GM19324 (cell line): ENCODE measurements at regions not wholly inside any gene's neighbourhood (a gene's known extent, or its start where the extent isn't known, plus 50 kb on each side); places are given as distances from the start of the nearest gene placed in this dataset.

ENCODE experiments used
- ATAC-seq: cut with Tn5 transposase; IDR thresholded peaks from one replicate; pipeline ENCODE4 v1.9.1; 2021; ENCODE audit warnings: mild to moderate bottlenecking, moderate library complexity; ENCODE audit not compliant: unreplicated experiment, low FRiP score

- no peak for ATAC-seq
Observed at GRCh38 chr5:52388349-52388748, 399.4 kb upstream of the ITGA1 start.

- ATAC-seq, result no peak
Observed at GRCh38 chr5:52392321-52392720, 395.4 kb upstream of the ITGA1 start.

GRCh38 chr5:52409835-52410234, 377.9 kb upstream of the ITGA1 start:
- no peak for ATAC-seq

- ATAC-seq, result no peak
Observed at GRCh38 chr5:52419357-52419756, 368.4 kb upstream of the ITGA1 start.

- ATAC-seq, result no peak
Observed at GRCh38 chr5:52427615-52428014, 360.1 kb upstream of the ITGA1 start.

GRCh38 chr5:52428977-52429489, 358.7 kb upstream of the ITGA1 start:
- ATAC-seq, result no peak

GRCh38 chr5:52441768-52442167, 345.9 kb upstream of the ITGA1 start:
- no peak for ATAC-seq

GRCh38 chr5:52443187-52443586, 344.5 kb upstream of the ITGA1 start:
- ATAC-seq, result no peak

GRCh38 chr5:52448111-52448510, 339.6 kb upstream of the ITGA1 start:
- no peak for ATAC-seq

- no peak for ATAC-seq
Observed at GRCh38 chr5:52449516-52449915, 338.2 kb upstream of the ITGA1 start.

- no peak for ATAC-seq
Observed at GRCh38 chr5:52452098-52452497, 335.6 kb upstream of the ITGA1 start.

- no peak for ATAC-seq
Observed at GRCh38 chr5:52453176-52453575, 334.5 kb upstream of the ITGA1 start.

- ATAC-seq, result no peak
Observed at GRCh38 chr5:52455920-52456319, 331.8 kb upstream of the ITGA1 start.

- ATAC-seq, result no peak
Observed at GRCh38 chr5:52457810-52458209, 329.9 kb upstream of the ITGA1 start.

GRCh38 chr5:52466113-52466512, 321.6 kb upstream of the ITGA1 start:
- ATAC-seq, result no peak

GRCh38 chr5:52466749-52467520, 320.8 kb upstream of the ITGA1 start:
- ATAC-seq, result no peak

GRCh38 chr5:52468976-52469375, 318.7 kb upstream of the ITGA1 start:
- no peak for ATAC-seq

- ATAC-seq, result peak; percentile 85
Observed at GRCh38 chr5:52469420-52469819, 318.3 kb upstream of the ITGA1 start.

GRCh38 chr5:52469835-52470234, 317.9 kb upstream of the ITGA1 start:
- peak; percentile 54 for ATAC-seq

- ATAC-seq, result no peak
Observed at GRCh38 chr5:52476346-52476745, 311.4 kb upstream of the ITGA1 start.

GRCh38 chr5:52481201-52481600, 306.5 kb upstream of the ITGA1 start:
- ATAC-seq, result no peak

- ATAC-seq, result no peak
Observed at GRCh38 chr5:52481851-52482250, 305.9 kb upstream of the ITGA1 start.
